NCI-H2107 treated with DMSO at 0.1 percent for 48 hours (cell line): ENCODE measurements at regions not wholly inside any gene's neighbourhood (a gene's known extent, or its start where the extent isn't known, plus 50 kb on each side); places are given as distances from the start of the nearest gene placed in this dataset.
A peak's percentile ranks its signal among the peaks of the same experiment; 100 is the strongest.

Source experiments
- DNase-seq: peaks from one replicate; lab custom pipeline; 2025; ENCODE audit not compliant: unreplicated experiment; lab: John Stamatoyannopoulos, UW

DNA sequence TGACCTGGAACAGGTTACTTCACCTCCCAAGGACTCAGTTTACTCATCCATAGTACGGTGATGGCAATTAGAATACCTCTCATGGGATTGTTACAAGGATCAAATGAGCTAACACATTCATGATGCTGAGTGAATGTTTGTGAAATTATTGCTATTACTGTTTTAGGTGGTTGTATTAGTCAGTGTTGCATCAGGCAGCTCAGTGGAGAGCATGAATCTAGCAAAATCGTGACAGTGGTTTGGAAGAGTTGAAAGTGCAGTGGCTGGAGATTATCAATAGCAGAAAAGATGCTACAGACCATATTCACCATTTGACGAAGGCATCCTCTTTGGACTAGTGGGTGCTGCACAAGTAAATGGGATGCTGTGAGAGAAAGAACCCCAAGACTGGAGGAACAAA is 50.4 kb upstream of the CTNNBL1 start:
- DNase-seq: no peak

DNA sequence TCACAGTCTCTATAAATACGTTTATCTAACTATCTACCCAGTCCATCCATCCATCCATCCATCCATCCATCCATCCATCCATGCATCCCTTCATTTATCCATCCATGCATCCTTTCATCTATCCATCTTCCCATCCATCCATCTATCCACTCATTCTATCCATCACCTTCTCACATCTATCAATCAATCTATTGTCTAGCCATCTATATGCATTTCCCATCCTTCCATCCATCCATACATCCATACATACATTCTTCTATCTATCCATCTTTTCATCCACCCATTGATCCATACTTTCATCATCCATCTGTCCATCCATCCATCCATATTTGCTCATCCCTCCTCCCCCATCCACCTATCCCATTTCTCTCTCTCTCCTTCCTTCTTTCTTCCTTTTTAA is 51.6 kb upstream of the CTNNBL1 start:
- no peak for DNase-seq

DNA sequence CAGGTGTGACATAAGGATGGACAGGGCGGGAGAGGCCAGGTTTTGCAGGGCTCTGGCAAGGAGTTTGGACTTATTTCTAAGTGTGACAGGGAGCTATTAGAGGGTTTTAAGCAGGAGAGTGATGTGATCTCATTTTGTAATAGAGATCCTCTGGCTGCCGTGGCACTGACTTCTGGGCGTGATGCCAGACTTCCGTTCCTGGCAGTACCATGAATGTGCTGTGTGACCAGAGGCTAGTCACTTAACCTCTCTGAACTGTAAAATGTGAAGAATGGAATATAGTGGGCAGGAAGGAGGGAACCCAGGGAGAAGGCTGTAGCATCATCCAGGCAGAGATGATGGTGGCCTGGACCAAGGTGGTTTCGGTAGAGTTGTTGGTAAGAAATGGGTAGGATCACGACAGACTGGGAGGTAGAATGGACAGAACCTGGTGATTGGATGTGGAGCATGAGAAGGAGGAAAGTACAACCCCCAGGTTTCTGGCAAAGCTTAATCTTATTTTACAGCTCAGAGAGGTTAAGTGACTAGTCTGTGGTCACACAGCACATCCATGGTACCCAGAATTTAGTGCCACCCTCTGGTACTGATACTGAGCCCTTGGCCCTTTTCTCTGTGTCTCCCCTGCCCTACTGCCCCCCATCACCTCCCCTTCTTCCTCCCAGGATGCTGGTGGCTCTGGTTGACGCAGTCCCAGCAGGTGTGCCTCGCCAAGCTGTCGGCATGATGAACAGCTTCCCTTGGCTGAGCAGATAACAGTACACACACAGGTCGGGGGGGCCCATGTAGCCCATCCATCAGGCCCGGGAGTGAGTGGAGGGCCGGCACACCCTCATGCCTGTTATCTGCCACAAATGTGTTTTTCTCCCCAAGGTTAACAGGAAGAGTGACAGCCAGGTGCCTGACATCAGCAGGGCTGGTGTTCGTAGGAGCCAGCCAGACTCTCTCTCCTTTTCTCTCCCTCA is 52.9 kb upstream of the CTNNBL1 start:
- peak; percentile 2 for DNase-seq

GRCh38 chr20:37638527-37638926 is 55.3 kb upstream of the CTNNBL1 start:
- DNase-seq: no peak

DNA sequence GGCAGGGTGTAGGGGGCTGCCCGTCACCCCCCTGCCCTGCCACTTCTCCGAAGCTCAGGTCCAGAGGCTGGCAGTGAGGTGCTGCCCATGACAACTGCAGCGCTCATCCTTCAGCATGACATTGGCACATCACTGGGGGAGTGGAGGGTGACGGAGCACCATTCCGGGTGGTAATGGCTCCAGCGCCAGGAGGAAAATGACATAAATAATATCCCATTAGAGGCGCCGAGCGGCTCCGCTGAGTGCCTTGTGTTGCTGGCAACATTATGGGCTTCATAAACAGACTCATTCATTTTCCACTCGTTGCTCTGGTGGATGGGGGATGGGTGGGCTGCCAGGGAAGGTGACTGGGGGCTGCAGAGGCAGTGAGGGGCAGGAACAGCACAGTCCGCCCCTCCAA is 56.9 kb upstream of the CTNNBL1 start:
- DNase-seq: no peak

- no peak for DNase-seq
These were observed 57.4 kb upstream of the CTNNBL1 start for GRCh38 chr20:37636212-37636975.

DNA sequence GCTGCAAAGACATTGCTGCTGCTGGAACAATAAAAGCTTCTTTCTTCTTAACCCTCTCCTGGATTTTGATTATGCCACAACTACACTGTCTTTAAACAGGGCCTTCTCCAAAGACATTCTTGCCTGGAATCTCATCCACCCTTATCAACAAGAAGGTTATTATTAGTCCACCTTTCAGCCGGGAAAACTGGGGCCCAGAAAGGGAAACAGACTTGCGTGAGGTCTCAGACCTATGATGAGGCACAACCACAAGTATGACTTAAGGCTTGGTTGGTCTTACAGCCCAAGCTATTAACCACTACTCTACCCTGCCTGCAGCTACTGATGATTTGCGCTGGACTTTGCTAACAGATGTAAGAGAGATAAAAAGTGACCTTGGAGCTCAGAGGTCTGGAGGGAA is 62.8 kb upstream of the CTNNBL1 start:
- DNase-seq: no peak

GRCh38 chr20:37630166-37630565 is 63.7 kb upstream of the CTNNBL1 start:
- peak; percentile 13 for DNase-seq

DNA sequence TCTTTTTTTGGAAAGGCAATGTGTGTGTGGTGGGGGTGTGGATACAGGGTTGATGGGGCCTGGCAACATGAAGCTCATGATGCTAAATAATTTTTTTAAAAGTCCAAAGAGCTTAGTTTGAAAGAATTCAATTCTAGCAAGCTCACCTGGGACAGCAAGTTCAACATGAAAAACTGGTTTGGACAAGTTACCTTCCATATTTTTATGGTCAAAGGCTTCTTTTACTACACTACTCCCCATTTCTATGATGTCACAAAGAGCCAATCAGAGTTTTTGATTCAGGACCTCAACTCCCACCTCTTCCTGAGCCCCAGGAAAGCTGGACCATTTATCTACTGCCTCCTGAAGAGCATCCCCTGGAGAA is 66.1 kb upstream of the CTNNBL1 start:
- DNase-seq: no peak

GRCh38 chr20:37627060-37627766 is 66.6 kb upstream of the CTNNBL1 start:
- DNase-seq: no peak

DNA sequence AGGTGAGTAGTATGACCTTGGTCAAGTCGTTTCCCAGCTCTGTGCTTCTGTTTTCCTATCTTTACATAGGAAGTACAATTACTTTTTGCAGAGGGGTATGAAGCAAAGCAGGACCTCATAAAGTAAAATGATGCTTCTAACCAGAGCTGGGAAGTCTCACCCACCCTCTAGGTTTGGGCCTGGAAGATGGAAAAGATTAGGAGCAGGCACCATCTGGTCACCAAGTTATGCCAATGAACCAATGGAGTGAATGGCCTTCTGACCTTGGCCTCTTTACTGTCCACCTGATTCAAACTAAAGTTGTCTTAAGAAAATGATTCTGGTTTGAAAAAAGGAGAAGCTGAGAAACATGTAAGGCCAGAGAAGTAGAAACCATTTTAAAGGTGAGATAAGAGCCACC is 68.9 kb upstream of the CTNNBL1 start:
- no peak for DNase-seq

GRCh38 chr20:37622728-37623127 is 71.1 kb upstream of the CTNNBL1 start:
- DNase-seq: no peak

GRCh38 chr20:37619496-37619895 is 74.3 kb upstream of the CTNNBL1 start:
- no peak for DNase-seq

GRCh38 chr20:37616110-37616425 is 77.8 kb upstream of the CTNNBL1 start:
- no peak for DNase-seq

DNA sequence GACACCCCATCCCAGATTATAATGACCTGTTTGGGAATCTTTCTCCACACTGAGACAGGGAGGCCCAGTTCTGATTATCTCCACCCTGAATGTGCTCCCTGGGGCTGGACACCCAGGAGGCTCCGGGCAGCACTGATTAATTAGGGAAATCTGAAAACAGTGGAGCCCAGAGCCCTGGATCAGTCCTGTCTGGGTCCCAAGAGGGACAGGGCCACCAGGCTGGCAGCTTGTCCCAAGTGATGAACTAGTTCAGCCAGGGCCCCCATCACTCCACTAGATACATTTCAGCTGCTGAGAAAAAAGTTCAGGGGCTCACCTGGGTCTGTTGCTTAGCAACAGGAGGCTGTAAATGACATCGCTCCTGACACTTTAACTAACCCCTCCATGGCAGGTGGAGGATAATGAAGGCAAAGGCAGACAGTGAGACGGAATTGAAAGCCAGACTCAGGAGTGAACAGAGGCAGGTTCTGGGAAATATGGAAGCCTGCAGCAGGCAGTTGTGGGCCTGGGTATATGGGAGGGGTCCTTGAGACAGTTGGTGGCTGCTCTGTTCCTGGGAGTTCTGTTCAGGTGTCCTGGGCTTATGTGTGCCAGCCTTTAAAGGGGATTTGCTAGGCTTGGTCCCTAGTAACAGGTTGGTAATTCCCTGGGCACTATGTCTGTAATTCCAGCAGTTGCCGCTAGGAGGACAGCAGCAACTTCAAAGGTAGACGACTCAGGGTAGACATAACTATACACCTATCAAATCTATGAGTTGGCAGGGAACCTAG is 78.3 kb upstream of the CTNNBL1 start:
- DNase-seq: no peak

DNA sequence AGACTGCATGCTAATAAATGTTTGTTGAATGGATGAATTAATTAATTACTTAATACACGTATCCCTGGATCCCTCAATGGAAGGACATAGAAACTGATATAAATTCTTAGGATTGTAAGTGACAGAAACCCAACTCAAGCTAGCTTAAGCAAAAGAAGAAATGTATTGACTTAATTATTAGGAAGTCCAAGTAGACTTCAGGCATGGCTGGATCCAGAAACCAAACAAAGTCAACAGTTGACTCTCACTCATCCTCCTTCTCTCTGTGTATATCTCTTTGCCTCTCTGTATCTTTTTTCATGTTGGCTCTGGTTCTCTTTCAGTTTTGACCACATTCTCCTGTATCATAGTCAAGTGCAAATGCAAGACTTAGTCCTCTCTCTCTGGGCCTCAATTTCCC is 82.0 kb upstream of the CTNNBL1 start:
- no peak for DNase-seq

GRCh38 chr20:37611346-37611745 is 82.5 kb upstream of the CTNNBL1 start:
- no peak for DNase-seq

DNA sequence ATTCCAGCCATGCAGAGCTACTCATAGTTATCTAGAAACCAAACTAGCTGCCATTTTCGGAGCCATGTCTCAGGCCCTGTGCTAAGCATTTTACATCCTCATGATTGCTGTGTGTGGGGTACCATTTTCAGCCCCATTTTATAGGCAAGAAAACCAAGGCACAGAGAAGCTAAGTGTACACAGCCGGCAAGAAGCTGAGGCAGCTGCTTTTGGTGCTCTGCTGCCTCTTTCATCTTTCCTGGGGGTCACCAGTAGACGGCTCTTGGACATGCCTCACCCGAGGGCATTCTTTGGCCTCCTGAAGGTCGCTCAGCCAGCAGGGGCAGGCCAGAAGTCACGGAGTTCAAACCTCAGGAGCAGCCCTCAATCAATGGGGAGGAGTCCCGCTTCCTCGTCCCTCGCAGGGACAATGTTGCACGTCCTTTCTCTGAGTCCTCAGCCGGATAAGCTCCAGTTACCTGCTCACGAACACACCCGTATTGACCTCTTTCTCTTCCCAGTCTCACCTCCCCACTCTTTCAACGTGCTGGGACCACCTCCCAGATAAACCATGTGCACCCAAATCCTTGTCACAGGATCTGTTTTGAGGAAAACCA is 82.6 kb upstream of the BLCAP start:
- DNase-seq: no peak

DNA sequence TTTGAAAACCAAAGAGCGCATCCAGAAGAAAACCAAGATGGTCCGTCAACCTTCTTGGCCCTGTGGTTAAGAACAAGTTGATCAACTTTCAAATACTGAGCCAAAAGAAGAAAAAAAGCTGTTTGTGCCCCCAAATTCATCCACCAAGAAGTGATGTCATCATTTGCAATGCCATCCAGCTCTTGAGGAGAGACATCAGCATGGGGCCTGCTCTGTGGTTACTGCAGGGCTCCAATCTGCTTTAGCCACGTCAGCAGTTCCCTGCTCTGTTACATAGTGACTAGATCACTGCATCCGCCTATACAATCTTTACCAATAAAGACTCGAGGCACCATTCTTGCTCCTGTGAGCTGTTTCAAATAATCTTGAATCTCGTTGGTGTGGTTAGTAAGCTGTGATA is 75.0 kb upstream of the BLCAP start:
- no peak for DNase-seq

GRCh38 chr20:37600486-37600885 is 72.8 kb upstream of the BLCAP start:
- no peak for DNase-seq
